Ascending aorta (tissue), 2 donors: ENCODE measurements at regions not wholly inside any gene's neighbourhood (a gene's known extent, or its start where the extent isn't known, plus 50 kb on each side); places are given as distances from the start of the nearest gene placed in this dataset.

Experiments
- DNase-seq, 2 donors: peaks; one replicate each; pipeline ENCODE4 v3.0.0-alpha.2; 2019; ENCODE audit warnings: low spot score in 2 of 2
- H3K27ac ChIP-seq, 2 donors: fragments of 200-600 bp; sonication (generic); one replicate each; pipeline ENCODE4 v1.5.1; 2016 to 2017; ENCODE audit warnings: mild to moderate bottlenecking in 1 of 2
- H3K27me3 ChIP-seq: fragments of 200-600 bp; sonication (generic); one replicate; pipeline ENCODE4 v1.5.1; 2017
- H3K36me3 ChIP-seq, 2 donors: fragments of 200-600 bp; sonication (generic); one replicate each; pipeline ENCODE4 v1.5.1; 2016
- H3K4me1 ChIP-seq, 2 donors: fragments of 200-600 bp; sonication (generic); one replicate each; pipeline ENCODE4 v1.5.1; 2016 to 2017; ENCODE audit warnings: mild to moderate bottlenecking in 1 of 2
- H3K4me3 ChIP-seq, 2 donors: fragments of 200-600 bp; sonication (generic); one replicate each; pipeline ENCODE4 v1.5.1; 2016 to 2017; ENCODE audit warnings: mild to moderate bottlenecking in 1 of 2
- H3K9me3 ChIP-seq, 2 donors: fragments of 200-600 bp; sonication (generic); one replicate each; pipeline ENCODE4 v1.5.1; 2016
- intact Hi-C: fragments of 100-400 bp; cut with DNase I; formaldehyde crosslinking; loops from one replicate; pipeline ENCODE4 v1.15.1; 2023
- TF ChIP-seq, protein P1 (sequence below), 3 experiments: fragments of 200-600 bp in 2 of 3; fragments of 450-650 bp in 1 of 3; sonication (generic) in 2 of 3; IDR thresholded peaks; one replicate each; pipeline ENCODE4 v1.5.1; 2016 to 2019; ENCODE audit warnings: antibody characterized with exemption in 3 of 3, mild to moderate bottlenecking in 1 of 3, moderate library complexity in 1 of 3

DNA sequence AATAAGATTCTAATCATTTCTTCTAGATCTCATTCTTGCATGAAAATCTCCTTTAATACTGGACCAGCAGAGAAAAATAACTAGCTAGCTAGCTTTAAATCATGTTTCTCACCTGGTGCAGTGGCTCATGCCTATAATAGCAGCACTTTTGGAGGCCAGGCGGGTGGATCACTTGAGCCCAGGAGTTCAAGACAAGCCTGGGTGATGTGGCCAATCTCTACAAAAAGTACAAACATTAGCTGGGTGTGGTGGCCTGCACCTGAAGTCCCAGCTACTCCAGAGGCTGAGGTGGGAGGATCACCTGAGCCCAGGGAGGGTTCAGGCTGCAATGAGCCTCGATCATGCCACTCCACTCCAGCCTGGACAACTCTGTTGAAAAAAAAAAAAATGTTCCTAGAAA is 99.2 kb downstream of the BAMBI start:
- Histone ChIP-seq H3K4me1 (no peaks in the 10 kb centered on the region), H3K4me3 (no peak overlapping the region), H3K27ac (no peak overlapping the region), H3K27me3 (no peaks in the 10 kb centered on the region), H3K9me3 (no peaks in the 10 kb centered on the region), H3K36me3 (no peaks in the 10 kb centered on the region)
- no peak for DNase-seq
- TF ChIP-seq, protein P1, sequence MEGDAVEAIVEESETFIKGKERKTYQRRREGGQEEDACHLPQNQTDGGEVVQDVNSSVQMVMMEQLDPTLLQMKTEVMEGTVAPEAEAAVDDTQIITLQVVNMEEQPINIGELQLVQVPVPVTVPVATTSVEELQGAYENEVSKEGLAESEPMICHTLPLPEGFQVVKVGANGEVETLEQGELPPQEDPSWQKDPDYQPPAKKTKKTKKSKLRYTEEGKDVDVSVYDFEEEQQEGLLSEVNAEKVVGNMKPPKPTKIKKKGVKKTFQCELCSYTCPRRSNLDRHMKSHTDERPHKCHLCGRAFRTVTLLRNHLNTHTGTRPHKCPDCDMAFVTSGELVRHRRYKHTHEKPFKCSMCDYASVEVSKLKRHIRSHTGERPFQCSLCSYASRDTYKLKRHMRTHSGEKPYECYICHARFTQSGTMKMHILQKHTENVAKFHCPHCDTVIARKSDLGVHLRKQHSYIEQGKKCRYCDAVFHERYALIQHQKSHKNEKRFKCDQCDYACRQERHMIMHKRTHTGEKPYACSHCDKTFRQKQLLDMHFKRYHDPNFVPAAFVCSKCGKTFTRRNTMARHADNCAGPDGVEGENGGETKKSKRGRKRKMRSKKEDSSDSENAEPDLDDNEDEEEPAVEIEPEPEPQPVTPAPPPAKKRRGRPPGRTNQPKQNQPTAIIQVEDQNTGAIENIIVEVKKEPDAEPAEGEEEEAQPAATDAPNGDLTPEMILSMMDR (IDR thresholded peaks at IDR 0.05): no peak
- intact Hi-C loops: no loop called here

DNA sequence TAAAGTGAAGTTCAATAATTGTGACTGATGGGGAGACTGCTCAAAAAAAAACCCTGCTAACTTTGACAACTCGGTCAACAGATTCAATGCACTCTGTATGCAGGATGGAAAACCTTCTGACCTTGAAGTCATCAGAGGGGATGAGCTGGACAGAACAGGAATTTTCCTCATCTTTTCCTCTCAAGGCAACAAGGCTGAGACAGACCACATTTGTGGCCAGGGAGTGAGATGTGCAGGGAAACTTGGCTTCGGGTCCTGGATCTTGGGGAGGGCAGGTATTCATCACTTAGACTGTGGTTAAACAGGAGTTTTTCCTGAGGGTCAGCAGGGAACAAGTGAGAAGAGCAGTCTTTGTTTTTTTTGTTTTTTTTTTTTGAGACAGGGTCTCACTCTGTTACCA is 100.6 kb downstream of the BAMBI start:
- H3K4me3 ChIP-seq: no peak overlapping the region
- intact Hi-C loops: no loop called here
- H3K27ac ChIP-seq: no peak overlapping the region
- no peaks in the 10 kb centered on the region for H3K36me3 ChIP-seq
- no peaks in the 10 kb centered on the region for H3K4me1 ChIP-seq
- no peaks in the 10 kb centered on the region for H3K27me3 ChIP-seq
- H3K9me3 ChIP-seq: no peaks in the 10 kb centered on the region
- TF ChIP-seq, protein P1 (IDR thresholded peaks at IDR 0.05): no peak
- no peak for DNase-seq

DNA sequence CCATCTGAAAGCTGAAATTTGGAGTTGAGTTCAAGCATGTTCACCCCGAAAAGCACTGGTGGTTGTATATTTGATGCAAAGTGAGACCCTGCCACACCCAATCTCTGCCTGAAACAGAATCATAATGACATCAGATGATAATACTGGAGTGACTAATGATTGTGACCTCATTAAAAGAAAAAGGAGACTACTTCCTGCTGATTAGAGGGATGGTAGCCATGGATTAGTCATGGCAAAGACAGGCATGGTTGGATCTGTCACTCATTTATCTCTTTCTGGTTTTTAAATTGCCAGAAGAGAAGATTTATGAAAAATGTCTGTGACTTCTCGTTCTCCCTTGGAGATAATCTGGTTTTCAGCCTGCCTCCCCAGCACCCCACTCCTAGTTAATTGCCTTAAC is 101.2 kb downstream of the BAMBI start:
- TF ChIP-seq, protein P1 (IDR thresholded peaks at IDR 0.05): no peak
- no peak overlapping the region for H3K27ac ChIP-seq
- H3K27me3 ChIP-seq: no peaks in the 10 kb centered on the region
- H3K9me3 ChIP-seq: no peaks in the 10 kb centered on the region
- H3K4me1 ChIP-seq: no peaks in the 10 kb centered on the region
- no peak for DNase-seq
- no peaks in the 10 kb centered on the region for H3K36me3 ChIP-seq
- intact Hi-C loops: no loop called here
- H3K4me3 ChIP-seq: no peak overlapping the region

DNA sequence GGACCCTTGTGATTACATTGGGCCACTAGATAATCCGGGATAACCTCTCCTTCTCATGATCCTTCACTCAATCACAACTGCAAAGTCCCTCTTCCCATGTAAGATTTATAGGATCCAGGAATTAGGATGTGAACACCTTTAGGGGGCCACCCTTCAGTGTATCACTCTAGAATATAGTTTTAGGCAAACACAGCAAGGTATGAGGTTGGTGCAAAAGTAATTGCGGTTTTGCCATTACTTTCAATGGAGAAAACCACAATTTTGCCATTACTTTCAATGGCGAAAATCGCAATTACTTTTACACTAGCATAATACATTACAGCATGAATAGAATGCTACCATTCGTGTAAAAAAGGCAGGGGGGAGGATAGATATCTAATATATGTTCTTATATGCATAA is 104.0 kb downstream of the BAMBI start:
- H3K36me3 ChIP-seq: no peaks in the 10 kb centered on the region
- TF ChIP-seq, protein P1 (IDR thresholded peaks at IDR 0.05): no peak
- H3K27ac ChIP-seq: no peak overlapping the region
- no peaks in the 10 kb centered on the region for H3K4me1 ChIP-seq
- intact Hi-C loops: no loop called here
- no peaks in the 10 kb centered on the region for H3K9me3 ChIP-seq
- H3K4me3 ChIP-seq: no peak overlapping the region
- H3K27me3 ChIP-seq: no peaks in the 10 kb centered on the region
- no peak for DNase-seq

DNA sequence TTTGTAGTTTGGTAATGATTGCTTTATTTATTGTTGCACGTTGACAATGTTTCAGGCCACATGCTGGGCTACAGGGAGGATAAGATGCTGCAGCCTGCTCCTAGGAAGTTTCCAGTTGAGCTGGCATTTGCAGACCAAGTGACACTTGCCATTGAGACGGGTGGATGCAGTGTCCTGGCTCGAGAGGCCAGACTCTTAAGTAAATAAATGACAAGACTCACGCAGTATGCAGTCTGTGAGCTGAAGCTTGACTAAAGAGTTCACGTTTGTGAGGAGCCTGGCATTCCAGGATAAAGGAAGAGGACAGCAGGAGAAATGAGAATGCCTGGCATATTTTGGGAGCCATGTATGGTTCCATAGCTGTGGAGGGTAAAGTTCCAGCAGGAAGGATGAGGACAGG is 105.8 kb downstream of the BAMBI start:
- no peaks in the 10 kb centered on the region for H3K4me1 ChIP-seq
- intact Hi-C loops: no loop called here
- H3K27me3 ChIP-seq: no peaks in the 10 kb centered on the region
- H3K4me3 ChIP-seq: no peak overlapping the region
- H3K27ac ChIP-seq: no peak overlapping the region
- no peaks in the 10 kb centered on the region for H3K36me3 ChIP-seq
- no peaks in the 10 kb centered on the region for H3K9me3 ChIP-seq
- TF ChIP-seq, protein P1 (IDR thresholded peaks at IDR 0.05): no peak
- no peak for DNase-seq

DNA sequence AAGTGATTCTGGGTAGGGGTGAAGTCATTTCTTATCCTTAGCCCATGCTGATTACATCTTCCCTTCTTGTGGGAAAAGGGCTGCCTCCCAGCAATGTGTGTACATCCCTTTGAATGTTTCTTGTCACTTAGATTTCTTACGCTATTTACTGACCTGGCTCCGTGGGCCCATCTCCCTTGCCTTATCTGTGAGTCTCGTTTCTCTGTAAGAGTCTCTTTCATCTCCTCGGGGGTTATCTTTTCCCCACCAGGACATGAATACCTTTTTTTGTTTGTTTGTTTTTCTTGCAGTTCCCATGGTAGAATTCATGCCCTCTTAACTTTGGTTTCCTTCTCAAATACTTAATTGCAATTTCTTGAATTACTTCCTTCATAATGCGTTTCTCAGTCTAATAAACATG is 107.7 kb downstream of the BAMBI start:
- no peaks in the 10 kb centered on the region for H3K36me3 ChIP-seq
- TF ChIP-seq, protein P1 (IDR thresholded peaks at IDR 0.05): no peak
- no peaks in the 10 kb centered on the region for H3K27me3 ChIP-seq
- no peaks in the 10 kb centered on the region for H3K9me3 ChIP-seq
- DNase-seq: no peak
- no peak overlapping the region for H3K4me3 ChIP-seq
- no peaks in the 10 kb centered on the region for H3K4me1 ChIP-seq
- intact Hi-C loops: no loop called here
- no peak overlapping the region for H3K27ac ChIP-seq
